Gastroesophageal sphincter (tissue), 4 donors: ENCODE measurements at regions not wholly inside any gene's neighbourhood (a gene's known extent, or its start where the extent isn't known, plus 50 kb on each side); places are given as distances from the start of the nearest gene placed in this dataset.

Experiments
- ATAC-seq: fragments of 150-250 bp; one replicate; pipeline ENCODE4 v1.9.1; 2016; ENCODE audit warnings: mild to moderate bottlenecking, moderate library complexity
- H3K27ac ChIP-seq, 4 donors: fragments of 200-600 bp; sonication (generic) in 3 of 4; 1 replicate in 3 of 4; 2 replicates in 1 of 4; pipeline ENCODE4 v1.5.1; 2016 to 2019
- H3K27me3 ChIP-seq: fragments of 200-600 bp; sonication (generic); one replicate; pipeline ENCODE4 v1.5.1; 2019
- H3K36me3 ChIP-seq, 2 donors: fragments of 200-600 bp; sonication (generic); one replicate each; pipeline ENCODE4 v1.5.1; 2019; ENCODE audit warnings: control low read depth in 1 of 2
- H3K4me1 ChIP-seq, 3 donors: fragments of 200-600 bp; sonication (generic); 1 replicate in 2 of 3; 2 replicates in 1 of 3; pipeline ENCODE4 v1.5.1; 2016 to 2019; ENCODE audit warnings: control low read depth in 2 of 3
- H3K4me3 ChIP-seq, 2 donors: fragments of 200-600 bp; sonication (generic); one replicate each; pipeline ENCODE4 v1.5.1; 2019; ENCODE audit warnings: mild to moderate bottlenecking in 1 of 2, moderate library complexity in 1 of 2
- H3K9me3 ChIP-seq, 3 donors: fragments of 200-600 bp; sonication (generic); one replicate each; pipeline ENCODE4 v1.5.1; 2017 to 2019; ENCODE audit warnings: control low read depth in 2 of 3
- CTCF ChIP-seq, 4 experiments: fragments of 200-600 bp in 2 of 4; fragments of 450-650 bp in 2 of 4; sonication (generic) in 1 of 4; IDR thresholded peaks; one replicate each; pipeline ENCODE4 v1.5.1; 2017 to 2019; ENCODE audit warnings: antibody characterized with exemption in 4 of 4, mild to moderate bottlenecking in 2 of 4, moderate library complexity in 2 of 4
- EP300 ChIP-seq: sonication (generic); formaldehyde crosslinking; IDR thresholded peaks from one replicate; pipeline ENCODE4 v1.6.1; 2017; ENCODE audit warnings: antibody characterized with exemption, mild to moderate bottlenecking
- POLR2A ChIP-seq, 2 donors: fragments of 450-650 bp; IDR thresholded peaks; one replicate each; pipeline ENCODE4 v1.6.1; 2017; ENCODE audit warnings: antibody characterized with exemption in 2 of 2, mild to moderate bottlenecking in 2 of 2, moderate library complexity in 1 of 2
- POLR2AphosphoS5 ChIP-seq: sonication (generic); formaldehyde crosslinking; IDR thresholded peaks from one replicate; pipeline ENCODE4 v1.6.1; 2017; ENCODE audit warnings: antibody characterized with exemption
- WGBS, 2 donors: methylation state at CpG; one replicate each; pipeline ENCODE4 v1.1.5; 2018; ENCODE audit warnings: low coverage in 1 of 2; 5-methylcytosine and 5-hydroxymethylcytosine counted together

GRCh38 chr5:17898766-17899165 lies 264.5 kb downstream of the TAF11L14 start:
- no peaks in the 10 kb centered on the region for H3K4me1 ChIP-seq
- no peak overlapping the region for H3K4me3 ChIP-seq
- ATAC-seq, result no peak
- H3K9me3 ChIP-seq, result peaks cover 0 to under 1% (median 0%) of the 10 kb centered on the region in 3 donors
- H3K27ac ChIP-seq, result no peak overlapping the region
- WGBS, 2 donors, result 30 to 34% methylated on average over 2 of the region's 2 CpGs
- no peaks in the 10 kb centered on the region for H3K36me3 ChIP-seq
- H3K27me3 ChIP-seq, result no peaks in the 10 kb centered on the region
- TF ChIP-seq EP300 (no peak), POLR2A (IDR thresholded peaks at IDR 0.05) (no peak), CTCF (IDR thresholded peaks at IDR 0.05) (no peak), POLR2AphosphoS5 (no peak)

GRCh38 chr5:17907094-17907493 lies 272.8 kb downstream of the TAF11L14 start:
- no peak for ATAC-seq
- no peaks in the 10 kb centered on the region for H3K36me3 ChIP-seq
- no peak overlapping the region for H3K27ac ChIP-seq
- WGBS, 2 donors, result 56 to 84% methylated on average over 2 of the region's 2 CpGs
- H3K4me3 ChIP-seq, result no peak overlapping the region
- no peaks in the 10 kb centered on the region for H3K27me3 ChIP-seq
- H3K4me1 ChIP-seq, result no peaks in the 10 kb centered on the region
- no peak for TF ChIP-seq POLR2A (IDR thresholded peaks at IDR 0.05)
- TF ChIP-seq EP300, result no peak
- no peak for TF ChIP-seq CTCF (IDR thresholded peaks at IDR 0.05)
- no peak for TF ChIP-seq POLR2AphosphoS5
- H3K9me3 ChIP-seq, result peaks cover 0 to 18% (median 0%) of the 10 kb centered on the region in 3 donors

GRCh38 chr5:17910318-17910717 lies 276.1 kb downstream of the TAF11L14 start:
- ATAC-seq, result no peak
- TF ChIP-seq POLR2A (IDR thresholded peaks at IDR 0.05) (no peak), POLR2AphosphoS5 (no peak), CTCF (IDR thresholded peaks at IDR 0.05) (no peak), EP300 (no peak)
- Histone ChIP-seq H3K27ac (no peak overlapping the region), H3K9me3 (peaks cover 0 to 3% (median 0%) of the 10 kb centered on the region in 3 donors), H3K36me3 (no peaks in the 10 kb centered on the region), H3K4me3 (no peak overlapping the region), H3K4me1 (no peaks in the 10 kb centered on the region), H3K27me3 (no peaks in the 10 kb centered on the region)

- no peak for TF ChIP-seq CTCF (IDR thresholded peaks at IDR 0.05)
- no peak for TF ChIP-seq POLR2AphosphoS5
- TF ChIP-seq POLR2A (IDR thresholded peaks at IDR 0.05), result no peak
- no peak for TF ChIP-seq EP300
- Histone ChIP-seq H3K27me3 (no peaks in the 10 kb centered on the region), H3K4me3 (no peak overlapping the region), H3K36me3 (no peaks in the 10 kb centered on the region), H3K4me1 (no peaks in the 10 kb centered on the region), H3K27ac (no peak overlapping the region), H3K9me3 (no peaks in the 10 kb centered on the region)
- ATAC-seq, result no peak
- 71 to 82% methylated on average over 2 to 3 of the region's 3 CpGs for WGBS, 2 donors
Observed at GRCh38 chr5:17912794-17913193, 278.5 kb downstream of the TAF11L14 start.

- Histone ChIP-seq H3K36me3 (no peaks in the 10 kb centered on the region), H3K9me3 (no peaks in the 10 kb centered on the region), H3K27me3 (no peaks in the 10 kb centered on the region), H3K4me1 (no peaks in the 10 kb centered on the region), H3K27ac (no peak overlapping the region), H3K4me3 (no peak overlapping the region)
- no peak for TF ChIP-seq EP300
- TF ChIP-seq CTCF (IDR thresholded peaks at IDR 0.05), result no peak
- TF ChIP-seq POLR2A (IDR thresholded peaks at IDR 0.05), result no peak
- no peak for TF ChIP-seq POLR2AphosphoS5
- ATAC-seq, result no peak
- 62 to 88% methylated on average over 6 of the region's 6 CpGs for WGBS, 2 donors
Observed at GRCh38 chr5:17916446-17916845, 282.2 kb downstream of the TAF11L14 start.
